Endothelial cell of umbilical vein (primary cell): ENCODE measurements at regions not wholly inside any gene's neighbourhood (a gene's known extent, or its start where the extent isn't known, plus 50 kb on each side); places are given as distances from the start of the nearest gene placed in this dataset.

Experiments
- BruUV-seq: library from RNA; stranded (reverse); fragments of 400-500 nt; replicated peaks from 2 replicates; lab custom pipeline; 2021; lab: Mats Ljungman, UMichigan
- CTCF ChIA-PET: fragments of 300-600, 350-600 bp; sonication (Branson Sonifier 250); formaldehyde crosslinking; loops from one replicate; lab custom pipeline; 2021; ENCODE audit warnings: antibody characterized with exemption, inconsistent platforms; lab: Charles Lee
- POLR2A ChIA-PET: fragments of 300-600, 350-600 bp; sonication (Branson Sonifier 250); formaldehyde crosslinking; loops from one replicate; lab custom pipeline; 2021; ENCODE audit warnings: antibody characterized with exemption, inconsistent platforms; lab: Charles Lee
- DNase-seq: peaks from one replicate; pipeline ENCODE4 v3.0.0-alpha.2; 2011; ENCODE audit warnings: low read depth, low spot score
- FAIRE-seq: peaks from 2 replicates; lab custom pipeline; 2011; peaks lifted over from hg19 to GRCh38; lab: Jason Lieb, UNC
- H2AFZ ChIP-seq: 2 replicates; pipeline ENCODE4 v1.6.0; 2012; ENCODE audit warnings: low read depth, low read length, control low read depth, inconsistent platforms
- H3K27ac ChIP-seq: 2 replicates; pipeline ENCODE4 v1.5.1; 2011; ENCODE audit warnings: low read depth, mild to moderate bottlenecking, control low read depth, low read length, moderate library complexity; ENCODE audit not compliant: insufficient read depth
- H3K27me3 ChIP-seq, 2 experiments: 2 replicates each; pipeline versions ENCODE4 v1.6.0 to v1.6.1; 2011; ENCODE audit warnings: low read length in 2 of 2, mixed read lengths in 1 of 2; ENCODE audit not compliant: control insufficient read depth in 2 of 2, insufficient read depth in 2 of 2
- H3K36me3 ChIP-seq, 2 experiments: 2 replicates in 1 of 2; 3 replicates in 1 of 2; pipeline ENCODE4 v1.5.1; 2011; ENCODE audit warnings: low read length in 2 of 2, mild to moderate bottlenecking in 1 of 2, moderate library complexity in 1 of 2; ENCODE audit not compliant: control insufficient read depth in 2 of 2, insufficient read depth in 2 of 2; ENCODE audit errors: extremely low read depth in 1 of 2
- H3K4me1 ChIP-seq: 3 replicates; pipeline ENCODE4 v1.5.1; 2011; ENCODE audit warnings: mild to moderate bottlenecking, low read length; ENCODE audit not compliant: control insufficient read depth, insufficient read depth; ENCODE audit errors: extremely low read depth
- H3K4me2 ChIP-seq: 2 replicates; pipeline ENCODE4 v1.6.1; 2011; ENCODE audit warnings: low read length, control low read depth, mixed read lengths; ENCODE audit not compliant: insufficient read depth
- H3K4me3 ChIP-seq, 3 experiments: fragments of 200-600 bp in 1 of 3; sonication (generic), shearing (Covaris generic) in 1 of 3; replicated peaks in 1 of 3; 2 replicates each; pipeline ENCODE4 v1.5.1; 2011 to 2016; ENCODE audit warnings: control low read depth in 3 of 3, low read length in 3 of 3, mild to moderate bottlenecking in 2 of 3, inconsistent platforms in 1 of 3, low read depth in 1 of 3, moderate library complexity in 1 of 3; ENCODE audit not compliant: insufficient read depth in 1 of 3
- H3K79me2 ChIP-seq: 2 replicates; pipeline ENCODE4 v1.6.0; 2012; ENCODE audit warnings: low read length, inconsistent platforms; ENCODE audit not compliant: control insufficient read depth, insufficient read depth
- H3K9ac ChIP-seq: replicated peaks from 2 replicates; pipeline ENCODE3; 2011; ENCODE audit warnings: low read length, control low read depth; ENCODE audit not compliant: insufficient read depth; ENCODE audit errors: extremely low read depth
- H3K9me1 ChIP-seq: replicated peaks from 3 replicates; pipeline ENCODE4 v1.6.0; 2011; ENCODE audit warnings: mild to moderate bottlenecking, low read length; ENCODE audit not compliant: control insufficient read depth, insufficient read depth; ENCODE audit errors: extremely low read depth
- H3K9me3 ChIP-seq: replicated peaks from 2 replicates; pipeline ENCODE4 v1.5.1; 2012; ENCODE audit warnings: low read length, inconsistent platforms; ENCODE audit not compliant: control insufficient read depth, insufficient read depth
- H4K20me1 ChIP-seq: replicated peaks from 2 replicates; pipeline ENCODE3; 2011; ENCODE audit warnings: mild to moderate bottlenecking, low read length; ENCODE audit not compliant: control insufficient read depth, insufficient read depth; ENCODE audit errors: extremely low read depth
- CTCF ChIP-seq, 2 donors: IDR thresholded peaks; 1 replicate in 1 of 2; 2 replicates in 1 of 2; pipeline ENCODE4 v1.5.1; 2011; ENCODE audit warnings: low read length in 2 of 2, mild to moderate bottlenecking in 2 of 2, moderate library complexity in 2 of 2, control low read depth in 1 of 2, inconsistent platforms in 1 of 2, low read depth in 1 of 2; ENCODE audit not compliant: insufficient read depth in 1 of 2; ENCODE audit errors: extremely low read depth in 1 of 2
- EZH2 ChIP-seq: IDR thresholded peaks from 2 replicates; pipeline ENCODE4 v1.6.1; 2012; ENCODE audit warnings: borderline replicate concordance, low read depth, mild to moderate bottlenecking, moderate library complexity, low read length, inconsistent platforms; ENCODE audit not compliant: severe bottlenecking
- FOS ChIP-seq: IDR thresholded peaks from 2 replicates; pipeline ENCODE4 v1.6.1; 2011; ENCODE audit warnings: mild to moderate bottlenecking, low read length, moderate library complexity, borderline replicate concordance; ENCODE audit not compliant: insufficient read depth
- GATA2 ChIP-seq: IDR thresholded peaks from 2 replicates; pipeline ENCODE4 v1.7.0; 2011; ENCODE audit warnings: low read depth, mild to moderate bottlenecking, moderate library complexity, mixed read lengths, low read length; ENCODE audit not compliant: insufficient read length, insufficient read depth
- JUN ChIP-seq: IDR thresholded peaks from 2 replicates; pipeline ENCODE4 v1.6.1; 2011; ENCODE audit warnings: borderline replicate concordance, low read depth; ENCODE audit not compliant: insufficient read length, insufficient read depth
- MAX ChIP-seq: IDR thresholded peaks from 2 replicates; pipeline ENCODE4 v1.6.1; 2011; ENCODE audit not compliant: insufficient read depth, insufficient read length
- MYC ChIP-seq: IDR thresholded peaks from one replicate; pipeline ENCODE4 v1.6.1; 2011; ENCODE audit warnings: mild to moderate bottlenecking, low read depth, low read length
- POLR2A ChIP-seq: IDR thresholded peaks from 2 replicates; pipeline ENCODE4 v1.6.1; 2012; ENCODE audit warnings: low read depth, mild to moderate bottlenecking, control low read depth, low read length
- POLR2AphosphoS5 ChIP-seq: IDR thresholded peaks from 2 replicates; pipeline ENCODE4 v1.6.1; 2012; ENCODE audit warnings: low read depth, mild to moderate bottlenecking, control low read depth, low read length, moderate library complexity; ENCODE audit not compliant: insufficient read depth
- dilution Hi-C: fragments of 300-500 bp; cut with MboI; formaldehyde crosslinking; loops from one replicate; pipeline ENCODE4 v1.15.0; 2019; ENCODE audit warnings: low sequenced_read_pairs; ENCODE audit not compliant: extremely low pct_ligation_motif_present
- intact Hi-C: fragments of 100-400 bp; cut with micrococcal nuclease; formaldehyde crosslinking; loops from one replicate; pipeline ENCODE4 v1.10.0; 2022

GRCh38 chr5:35312267-35312666 lies 82.0 kb upstream of the PRLR start:
- Histone ChIP-seq H3K36me3 (no peaks in the 10 kb centered on the region), H3K27me3 (no peaks in the 10 kb centered on the region), H3K79me2 (no peaks in the 10 kb centered on the region), H3K9me1 (no peaks in the 10 kb centered on the region), H3K9ac (no peak overlapping the region), H3K4me1 (no peaks in the 10 kb centered on the region), H4K20me1 (no peaks in the 10 kb centered on the region), H3K4me3 (no peak overlapping the region), H3K9me3 (no peaks in the 10 kb centered on the region), H3K4me2 (no peak overlapping the region), H2AFZ (no peak overlapping the region), H3K27ac (no peak overlapping the region)
- no peak for TF ChIP-seq POLR2AphosphoS5
- TF ChIP-seq EZH2, result no peak
- BruUV-seq, result no TSS peak
- POLR2A ChIA-PET, result no interaction called here
- intact Hi-C loops, result no loop called here
- FAIRE-seq (no peak), DNase-seq (no peak)
- CTCF ChIA-PET, result no interaction called here
- dilution Hi-C loops, result no loop called here

GRCh38 chr5:35309365-35310130 lies 79.3 kb upstream of the PRLR start:
- H3K4me1 ChIP-seq, result no peaks in the 10 kb centered on the region
- TF ChIP-seq EZH2 (no peak), CTCF (IDR thresholded peaks at IDR 0.05; ENCODE audit: extremely low read depth in 1 of 2, insufficient read depth in 1 of 2, low read depth in 1 of 2, low read length in 2 of 2) (no peak), MYC (no peak), FOS (no peak), GATA2 (no peak), POLR2A (no peak), JUN (no peak), MAX (no peak), POLR2AphosphoS5 (no peak)
- H3K4me2 ChIP-seq, result no peak overlapping the region
- no TSS peak for BruUV-seq
- H3K27me3 ChIP-seq, result no peaks in the 10 kb centered on the region
- DNase-seq (no peak), FAIRE-seq (no peak)
- no peak overlapping the region for H2AFZ ChIP-seq
- no peaks in the 10 kb centered on the region for H4K20me1 ChIP-seq
- H3K79me2 ChIP-seq, result no peaks in the 10 kb centered on the region
- no peaks in the 10 kb centered on the region for H3K9me1 ChIP-seq
- no peak overlapping the region for H3K9ac ChIP-seq
- dilution Hi-C loops, result no loop called here
- no peak overlapping the region for H3K27ac ChIP-seq
- H3K4me3 ChIP-seq, result no peak overlapping the region
- ChIA-PET CTCF (no interaction called here), POLR2A (no interaction called here)
- intact Hi-C loops, result no loop called here
- H3K9me3 ChIP-seq, result no peaks in the 10 kb centered on the region
- H3K36me3 ChIP-seq, result no peaks in the 10 kb centered on the region
